ENCODE measurements at regions not wholly inside any gene's neighbourhood (a gene's known extent, or its start where the extent isn't known, plus 50 kb on each side); places are given as distances from the start of the nearest gene placed in this dataset.
A peak's percentile ranks its signal among the peaks of the same experiment; 100 is the strongest.
"Not testable (repeated sequence)": the region's sequence is repeated elsewhere in the genome, so short reads cannot be mapped to it uniquely, and the experiment has no call there.

DNA sequence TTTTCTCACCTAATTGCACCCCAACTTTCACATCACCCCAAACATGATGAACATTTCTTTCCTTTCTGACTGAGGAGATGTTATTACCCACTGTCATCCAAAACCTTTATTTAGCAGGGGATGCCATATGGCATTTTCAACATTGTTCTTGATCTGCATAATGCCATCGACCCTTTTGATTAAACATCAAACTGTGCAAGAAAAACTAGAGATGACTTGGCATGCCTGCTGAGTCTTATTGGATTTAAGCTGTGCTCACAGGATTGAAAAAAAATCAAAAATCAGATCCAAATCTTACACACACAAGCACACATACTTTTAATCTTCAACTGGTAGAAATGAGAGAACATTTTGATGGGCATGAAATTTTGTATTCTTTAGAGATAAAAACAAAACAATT is 536.0 kb downstream of the TMX3 start:
- Histone ChIP-seq H3K27ac (no peak overlapping the region), H3K36me3 (no peaks in the 10 kb centered on the region), H3K9me3 (replicated peaks) (no peaks in the 10 kb centered on the region), H3K4me3 (no peak overlapping the region), H3K27me3 (no peaks in the 10 kb centered on the region), H3K4me1 (peaks cover 5% of the 10 kb centered on the region)
- DNase-seq, result no peak

GRCh38 chr18:68177807-68178702 is 536.9 kb downstream of the TMX3 start:
- Histone ChIP-seq H3K4me3 (no peak overlapping the region), H3K27me3 (no peaks in the 10 kb centered on the region), H3K9me3 (replicated peaks) (no peaks in the 10 kb centered on the region), H3K4me1 (peaks cover 5% of the 10 kb centered on the region), H3K27ac (no peak overlapping the region; the same call in 1 of the 2 replicates), H3K36me3 (no peaks in the 10 kb centered on the region)
- DNase-seq, result peak; percentile 24 to 61

GRCh38 chr18:68176901-68177300 is 538.0 kb downstream of the TMX3 start:
- no peaks in the 10 kb centered on the region for H3K27me3 ChIP-seq
- DNase-seq, result no peak
- H3K4me3 ChIP-seq, result no peak overlapping the region
- peaks cover 5% of the 10 kb centered on the region for H3K4me1 ChIP-seq
- H3K36me3 ChIP-seq, result no peaks in the 10 kb centered on the region
- H3K27ac ChIP-seq, result no peak overlapping the region
- H3K9me3 ChIP-seq (replicated peaks), result no peaks in the 10 kb centered on the region

DNA sequence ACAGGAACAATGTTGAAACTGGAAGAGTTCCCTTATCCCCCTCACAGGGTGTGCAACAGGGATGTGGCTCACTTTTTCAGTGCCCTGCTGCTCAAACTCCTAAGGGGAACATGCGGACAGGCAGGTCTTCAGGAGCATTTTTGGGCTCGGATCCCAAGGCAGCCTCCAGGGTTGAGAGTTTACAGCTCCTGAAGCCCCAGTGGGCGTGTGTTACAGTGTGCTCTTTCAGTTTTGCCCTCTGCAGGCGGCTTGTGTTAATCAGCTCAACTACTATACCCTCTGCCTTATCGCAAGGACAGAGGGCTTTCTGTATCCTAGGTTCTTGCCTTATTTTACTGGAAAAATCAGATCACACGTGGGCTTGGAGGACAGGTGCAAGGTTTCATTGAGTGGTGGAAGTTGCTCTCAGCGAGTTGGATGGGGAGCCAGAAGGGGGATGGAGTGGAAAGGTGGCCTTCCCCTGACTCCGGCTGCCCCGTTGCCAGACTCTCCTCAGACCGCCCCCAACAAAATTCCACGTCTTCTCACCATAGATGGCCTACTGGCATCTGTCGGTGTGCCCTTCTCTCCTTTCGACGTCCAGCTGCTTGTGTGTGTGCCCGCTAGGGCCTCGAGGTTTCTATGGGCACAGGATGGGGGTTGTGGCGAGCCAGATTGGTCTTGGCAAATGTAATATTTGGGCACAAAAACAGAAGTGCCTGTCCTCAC is 541.9 kb downstream of the TMX3 start:
- Histone ChIP-seq H3K27ac (no peak overlapping the region), H3K9me3 (replicated peaks) (no peaks in the 10 kb centered on the region), H3K36me3 (no peaks in the 10 kb centered on the region), H3K4me3 (no peak overlapping the region), H3K27me3 (no peaks in the 10 kb centered on the region), H3K4me1 (peaks cover 5% of the 10 kb centered on the region)
- DNase-seq, result no peak

GRCh38 chr18:68164909-68165308 is 550.0 kb downstream of the TMX3 start:
- Histone ChIP-seq H3K9me3 (replicated peaks) (no peaks in the 10 kb centered on the region), H3K27ac (no peak overlapping the region), H3K4me3 (no peak overlapping the region), H3K36me3 (no peaks in the 10 kb centered on the region), H3K4me1 (peaks cover 4% of the 10 kb centered on the region; the same call in 1 of the 2 replicates), H3K27me3 (no peaks in the 10 kb centered on the region)
- DNase-seq, result no peak

GRCh38 chr18:68153821-68154220 is 561.1 kb downstream of the TMX3 start:
- H3K4me3 ChIP-seq; H3K9me3 ChIP-seq (replicated peaks); H3K36me3 ChIP-seq; H3K27ac ChIP-seq; DNase-seq; H3K27me3 ChIP-seq; H3K4me1 ChIP-seq: not testable (repeated sequence)

- Histone ChIP-seq H3K27me3 (no peaks in the 10 kb centered on the region), H3K4me3 (no peak overlapping the region), H3K4me1 (no peaks in the 10 kb centered on the region), H3K27ac (no peak overlapping the region), H3K9me3 (replicated peaks) (no peaks in the 10 kb centered on the region), H3K36me3 (no peaks in the 10 kb centered on the region)
- DNase-seq, result peak; percentile 3 to 5
Observed at GRCh38 chr18:68152770-68153169, 562.1 kb downstream of the TMX3 start.

- no peaks in the 10 kb centered on the region for H3K27me3 ChIP-seq
- DNase-seq, result no peak
- H3K4me3 ChIP-seq, result no peak overlapping the region
- no peaks in the 10 kb centered on the region for H3K4me1 ChIP-seq
- H3K9me3 ChIP-seq (replicated peaks), result no peaks in the 10 kb centered on the region
- H3K36me3 ChIP-seq, result no peaks in the 10 kb centered on the region
- H3K27ac ChIP-seq, result no peak overlapping the region
Observed at GRCh38 chr18:68150961-68151360, 563.9 kb downstream of the TMX3 start.

GRCh38 chr18:68148863-68149262 is 566.0 kb downstream of the TMX3 start:
- peak; percentile 18 to 49 for DNase-seq
- H3K9me3 ChIP-seq (replicated peaks), result no peaks in the 10 kb centered on the region
- no peak overlapping the region for H3K27ac ChIP-seq

DNA sequence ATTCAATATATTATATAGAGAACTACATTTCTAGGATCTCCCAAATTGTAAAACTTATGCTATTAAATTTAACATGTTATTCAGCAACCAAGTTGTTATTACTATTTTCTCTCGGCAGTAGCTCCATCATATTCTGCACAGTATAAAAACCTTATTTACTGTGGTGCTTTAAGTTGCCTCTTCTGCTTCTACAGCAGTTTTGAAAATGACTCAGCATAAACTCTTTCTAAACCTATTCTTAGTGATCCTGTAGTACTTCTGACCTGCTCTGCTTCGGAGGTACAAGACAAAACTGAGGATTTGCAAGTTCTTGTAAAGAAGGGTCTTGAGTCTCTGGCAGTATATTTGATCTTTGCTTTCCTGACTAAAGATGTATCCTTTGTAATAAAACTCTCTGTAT is 567.2 kb downstream of the TMX3 start:
- no peaks in the 10 kb centered on the region for H3K4me1 ChIP-seq
- no peaks in the 10 kb centered on the region for H3K27me3 ChIP-seq
- H3K27ac ChIP-seq, result no peak overlapping the region
- DNase-seq, result no peak
- no peaks in the 10 kb centered on the region for H3K9me3 ChIP-seq (replicated peaks)
- H3K4me3 ChIP-seq, result no peak overlapping the region
- H3K36me3 ChIP-seq, result no peaks in the 10 kb centered on the region

More at GRCh38 chr18:68148863-68149262, 566.0 kb downstream of the TMX3 start:
- no peak overlapping the region for H3K4me3 ChIP-seq
- no peaks in the 10 kb centered on the region for H3K36me3 ChIP-seq
- H3K4me1 ChIP-seq, result no peaks in the 10 kb centered on the region
- no peaks in the 10 kb centered on the region for H3K27me3 ChIP-seq

- Histone ChIP-seq H3K27ac (no peak overlapping the region), H3K9me3 (replicated peaks) (no peaks in the 10 kb centered on the region), H3K36me3 (no peaks in the 10 kb centered on the region), H3K4me3 (no peak overlapping the region), H3K27me3 (no peaks in the 10 kb centered on the region), H3K4me1 (no peaks in the 10 kb centered on the region)
- DNase-seq, result no peak
Observed at GRCh38 chr18:68121826-68122225, 593.1 kb downstream of the TMX3 start.

DNA sequence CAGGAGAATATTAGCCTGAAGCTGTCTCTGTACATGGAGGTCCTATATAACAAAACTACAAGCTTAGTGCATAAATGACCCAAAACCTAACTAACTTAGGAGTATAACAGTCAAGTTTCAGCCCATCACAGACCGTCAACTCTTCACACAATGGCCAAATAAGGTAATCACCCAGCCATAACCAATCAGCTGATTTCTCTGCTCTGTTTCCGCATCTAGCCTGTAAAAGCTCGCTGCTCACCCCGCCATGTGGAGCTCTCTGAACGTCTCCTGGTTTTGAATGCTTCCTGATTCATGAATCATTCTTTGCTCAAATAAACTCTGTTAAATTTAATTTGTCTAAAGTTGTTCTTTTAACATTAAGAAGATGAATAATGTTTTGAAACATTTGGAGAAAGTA is 593.6 kb downstream of the TMX3 start:
- no peak overlapping the region for H3K4me3 ChIP-seq
- no peak for DNase-seq

DNA sequence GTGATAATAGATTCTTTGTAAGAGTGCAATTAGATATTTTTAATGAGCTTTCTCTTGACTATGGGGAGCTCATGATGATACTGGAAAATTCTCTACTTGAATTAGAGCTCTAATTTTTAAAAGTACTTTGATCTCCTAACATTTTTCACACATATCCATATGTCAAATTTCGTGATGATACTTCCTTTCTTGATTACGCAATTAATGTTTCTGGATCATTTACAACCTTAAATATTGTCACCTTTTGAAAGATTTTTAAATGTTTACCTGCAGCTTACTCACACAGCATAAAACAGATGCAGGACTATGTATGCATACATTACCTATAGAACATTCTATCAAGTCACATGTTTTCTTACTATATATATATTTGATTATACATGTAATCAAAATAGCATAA is 598.5 kb upstream of the DSEL start:
- Histone ChIP-seq H3K9me3 (replicated peaks) (no peaks in the 10 kb centered on the region), H3K27ac (no peak overlapping the region), H3K4me1 (no peaks in the 10 kb centered on the region), H3K4me3 (no peak overlapping the region), H3K36me3 (no peaks in the 10 kb centered on the region), H3K27me3 (no peaks in the 10 kb centered on the region)
- no peak for DNase-seq

More for the DNA sequence above, 593.6 kb downstream of the TMX3 start:
- Histone ChIP-seq H3K36me3 (no peaks in the 10 kb centered on the region), H3K9me3 (replicated peaks) (no peaks in the 10 kb centered on the region), H3K27me3 (no peaks in the 10 kb centered on the region), H3K4me1 (no peaks in the 10 kb centered on the region), H3K27ac (no peak overlapping the region)

GRCh38 chr18:68104036-68104435 is 587.5 kb upstream of the DSEL start:
- Histone ChIP-seq H3K36me3 (no peaks in the 10 kb centered on the region), H3K27ac (no peak overlapping the region), H3K4me1 (no peaks in the 10 kb centered on the region), H3K9me3 (replicated peaks) (no peaks in the 10 kb centered on the region), H3K27me3 (no peaks in the 10 kb centered on the region), H3K4me3 (no peak overlapping the region)
- DNase-seq, result no peak

GRCh38 chr18:68103561-68103960 is 587.0 kb upstream of the DSEL start:
- H3K36me3 ChIP-seq, result no peaks in the 10 kb centered on the region
- no peak for DNase-seq
- H3K27ac ChIP-seq, result no peak overlapping the region
- H3K4me3 ChIP-seq, result no peak overlapping the region
- H3K27me3 ChIP-seq, result no peaks in the 10 kb centered on the region
- no peaks in the 10 kb centered on the region for H3K9me3 ChIP-seq (replicated peaks)
- no peaks in the 10 kb centered on the region for H3K4me1 ChIP-seq
